ENCODE measurements at regions not wholly inside any gene's neighbourhood (a gene's known extent, or its start where the extent isn't known, plus 50 kb on each side); places are given as distances from the start of the nearest gene placed in this dataset.

DNA sequence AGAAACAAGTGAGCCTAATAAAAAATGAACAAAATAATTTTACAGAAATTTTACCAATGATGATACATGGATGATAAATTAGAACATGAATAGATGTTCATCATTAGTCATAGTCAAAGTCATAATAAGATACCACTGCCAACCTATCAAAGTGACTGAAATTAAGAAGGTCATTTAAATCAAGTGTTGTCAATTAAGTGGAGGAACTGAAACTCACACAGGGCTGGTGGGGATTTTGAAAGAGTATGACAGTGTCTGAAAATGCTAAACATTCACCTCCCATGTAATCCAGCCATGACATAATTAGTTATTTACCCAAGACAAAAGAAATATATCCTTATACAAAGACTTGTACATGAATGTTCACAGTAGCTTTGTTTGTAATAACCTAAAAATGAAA, 57.1 kb upstream of the DYNC1I1 start:
- H3K4me2 ChIP-seq (ENCODE audit: low read length): no peak overlapping the region
- H3K27ac ChIP-seq (ENCODE audit: low read length): no peak overlapping the region
- TF ChIP-seq EP300 (conservative IDR thresholded peaks at IDR 0.05; ENCODE audit: poor library complexity, severe bottlenecking) (no peak), TAF1 (IDR thresholded peaks at IDR 0.05; ENCODE audit: low read depth) (no peak), POLR2AphosphoS5 (IDR thresholded peaks at IDR 0.05) (no peak), MXI1 (conservative IDR thresholded peaks at IDR 0.05; ENCODE audit: poor library complexity, severe bottlenecking) (no peak), SMC3 (conservative IDR thresholded peaks at IDR 0.05; ENCODE audit: poor library complexity) (no peak), RAD21 (conservative IDR thresholded peaks at IDR 0.05) (no peak), CTCF (IDR thresholded peaks at IDR 0.05; ENCODE audit: poor library complexity, severe bottlenecking) (no peak), EZH2 (IDR thresholded peaks at IDR 0.05; ENCODE audit: borderline replicate concordance, insufficient read depth, low read length, poor library complexity, severe bottlenecking) (no peak)
- TF ChIP-seq, protein P1, sequence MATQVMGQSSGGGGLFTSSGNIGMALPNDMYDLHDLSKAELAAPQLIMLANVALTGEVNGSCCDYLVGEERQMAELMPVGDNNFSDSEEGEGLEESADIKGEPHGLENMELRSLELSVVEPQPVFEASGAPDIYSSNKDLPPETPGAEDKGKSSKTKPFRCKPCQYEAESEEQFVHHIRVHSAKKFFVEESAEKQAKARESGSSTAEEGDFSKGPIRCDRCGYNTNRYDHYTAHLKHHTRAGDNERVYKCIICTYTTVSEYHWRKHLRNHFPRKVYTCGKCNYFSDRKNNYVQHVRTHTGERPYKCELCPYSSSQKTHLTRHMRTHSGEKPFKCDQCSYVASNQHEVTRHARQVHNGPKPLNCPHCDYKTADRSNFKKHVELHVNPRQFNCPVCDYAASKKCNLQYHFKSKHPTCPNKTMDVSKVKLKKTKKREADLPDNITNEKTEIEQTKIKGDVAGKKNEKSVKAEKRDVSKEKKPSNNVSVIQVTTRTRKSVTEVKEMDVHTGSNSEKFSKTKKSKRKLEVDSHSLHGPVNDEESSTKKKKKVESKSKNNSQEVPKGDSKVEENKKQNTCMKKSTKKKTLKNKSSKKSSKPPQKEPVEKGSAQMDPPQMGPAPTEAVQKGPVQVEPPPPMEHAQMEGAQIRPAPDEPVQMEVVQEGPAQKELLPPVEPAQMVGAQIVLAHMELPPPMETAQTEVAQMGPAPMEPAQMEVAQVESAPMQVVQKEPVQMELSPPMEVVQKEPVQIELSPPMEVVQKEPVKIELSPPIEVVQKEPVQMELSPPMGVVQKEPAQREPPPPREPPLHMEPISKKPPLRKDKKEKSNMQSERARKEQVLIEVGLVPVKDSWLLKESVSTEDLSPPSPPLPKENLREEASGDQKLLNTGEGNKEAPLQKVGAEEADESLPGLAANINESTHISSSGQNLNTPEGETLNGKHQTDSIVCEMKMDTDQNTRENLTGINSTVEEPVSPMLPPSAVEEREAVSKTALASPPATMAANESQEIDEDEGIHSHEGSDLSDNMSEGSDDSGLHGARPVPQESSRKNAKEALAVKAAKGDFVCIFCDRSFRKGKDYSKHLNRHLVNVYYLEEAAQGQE (IDR thresholded peaks at IDR 0.05; ENCODE audit: borderline replicate concordance): no peak
- H3F3A ChIP-seq (ENCODE audit: insufficient read depth, low read length, poor library complexity, severe bottlenecking): no peaks in the 10 kb centered on the region
- no peaks in the 10 kb centered on the region for H3K79me2 ChIP-seq (replicated peaks; ENCODE audit: insufficient read depth, low read length)
- no peaks in the 10 kb centered on the region for H3K27me3 ChIP-seq (ENCODE audit: insufficient read depth, low read depth, low read length)
- H4K20me1 ChIP-seq (ENCODE audit: insufficient read depth): no peaks in the 10 kb centered on the region
- no peaks in the 10 kb centered on the region for H3K9me2 ChIP-seq (ENCODE audit: insufficient read depth, low read length)
- H2AFZ ChIP-seq (ENCODE audit: low read depth, low read length): no peak overlapping the region
- H3K4me3 ChIP-seq (ENCODE audit: low read length): no peak overlapping the region
- no peaks in the 10 kb centered on the region for H3K9me3 ChIP-seq (ENCODE audit: low read length)
- H3K9ac ChIP-seq (ENCODE audit: low read length): no peak overlapping the region
- no peaks in the 10 kb centered on the region for H3K36me3 ChIP-seq (ENCODE audit: insufficient read depth, low read length)

- no peak overlapping the region for H2AFZ ChIP-seq (ENCODE audit: low read depth, low read length)
Observed at GRCh38 chr7:95710711-95711110, 61.6 kb upstream of the DYNC1I1 start.

More at GRCh38 chr7:95710711-95711110, 61.6 kb upstream of the DYNC1I1 start:
- H3K27ac ChIP-seq (ENCODE audit: low read length): no peak overlapping the region
- H3K9me3 ChIP-seq (ENCODE audit: low read length): no peaks in the 10 kb centered on the region
- no peak overlapping the region for H3K9ac ChIP-seq (ENCODE audit: low read length)
- TF ChIP-seq, protein P1 (IDR thresholded peaks at IDR 0.05; ENCODE audit: borderline replicate concordance): no peak
- TF ChIP-seq EZH2 (IDR thresholded peaks at IDR 0.05; ENCODE audit: borderline replicate concordance, insufficient read depth, low read length, poor library complexity, severe bottlenecking) (no peak), POLR2AphosphoS5 (IDR thresholded peaks at IDR 0.05) (no peak), TAF1 (IDR thresholded peaks at IDR 0.05; ENCODE audit: low read depth) (no peak), RAD21 (conservative IDR thresholded peaks at IDR 0.05) (no peak), MXI1 (conservative IDR thresholded peaks at IDR 0.05; ENCODE audit: poor library complexity, severe bottlenecking) (no peak), SMC3 (conservative IDR thresholded peaks at IDR 0.05; ENCODE audit: poor library complexity) (no peak), EP300 (conservative IDR thresholded peaks at IDR 0.05; ENCODE audit: poor library complexity, severe bottlenecking) (no peak)
- H3K27me3 ChIP-seq (ENCODE audit: insufficient read depth, low read depth, low read length): no peaks in the 10 kb centered on the region
- H3K36me3 ChIP-seq (ENCODE audit: insufficient read depth, low read length): no peaks in the 10 kb centered on the region
- H3F3A ChIP-seq (ENCODE audit: insufficient read depth, low read length, poor library complexity, severe bottlenecking): no peaks in the 10 kb centered on the region
- no peak overlapping the region for H3K4me2 ChIP-seq (ENCODE audit: low read length)
- no peaks in the 10 kb centered on the region for H3K79me2 ChIP-seq (replicated peaks; ENCODE audit: insufficient read depth, low read length)
- no peak overlapping the region for H3K4me3 ChIP-seq (ENCODE audit: low read length)
- no peaks in the 10 kb centered on the region for H4K20me1 ChIP-seq (ENCODE audit: insufficient read depth)
- H3K9me2 ChIP-seq (ENCODE audit: insufficient read depth, low read length): no peaks in the 10 kb centered on the region
